ENCODE measurements at regions not wholly inside any gene's neighbourhood (a gene's known extent, or its start where the extent isn't known, plus 50 kb on each side); places are given as distances from the start of the nearest gene placed in this dataset.

DNA sequence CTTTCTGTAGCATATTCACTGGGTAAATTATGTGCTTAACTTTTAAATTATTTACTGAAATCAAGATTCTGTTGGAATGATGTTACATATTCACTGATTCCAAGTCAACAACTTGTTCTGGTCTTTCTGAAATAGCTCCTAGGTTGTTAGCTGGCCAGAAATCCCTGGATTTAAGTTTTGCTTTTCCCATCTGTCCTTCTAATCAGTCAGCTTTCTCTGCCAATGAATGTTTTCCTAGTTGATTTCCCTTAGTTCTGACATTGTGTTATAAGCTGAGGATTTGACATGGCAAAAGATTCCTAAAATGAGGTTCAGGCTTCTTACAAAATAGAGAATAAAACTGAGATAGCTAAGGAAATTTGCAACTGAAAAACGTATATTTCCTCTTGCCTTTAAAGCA, 1479.6 kb downstream of the MRPL39 start:
- Histone ChIP-seq H3K27ac (no peak overlapping the region), H3K27me3 (no peaks in the 10 kb centered on the region), H3K4me3 (no peak overlapping the region), H3K9me3 (no peaks in the 10 kb centered on the region), H3K4me1 (no peaks in the 10 kb centered on the region), H3K36me3 (replicated peaks in 1 of 2; ENCODE audit: insufficient read depth in 1 of 2, low read depth in 2 of 2) (no peaks in the 10 kb centered on the region)
- TF ChIP-seq POLR2A (IDR thresholded peaks at IDR 0.05) = no peak
- no peak for ATAC-seq
- DNase-seq = no peak
- 26 to 35% methylated on average over 1 of the region's 1 CpG for WGBS, 2 donors
- intact Hi-C loops (cut with DNase I) = no loop called here

DNA sequence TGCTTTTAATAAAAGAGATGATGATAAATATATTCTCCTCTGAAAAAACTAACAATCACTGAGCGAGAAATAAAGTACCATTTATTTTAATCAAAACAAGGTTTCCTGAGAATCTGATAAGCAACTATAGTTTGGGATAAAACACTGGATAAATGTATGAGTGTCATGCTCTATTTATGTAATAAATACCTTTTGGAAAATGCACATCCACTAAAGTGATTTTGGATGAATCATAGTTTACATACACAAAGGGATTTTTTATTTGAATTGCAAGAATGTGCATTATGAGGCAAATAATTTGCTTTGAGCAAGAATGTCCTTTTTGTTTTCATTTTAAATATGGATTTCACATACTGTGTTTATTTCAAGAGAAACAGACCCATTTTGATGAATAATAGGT, 1483.5 kb downstream of the MRPL39 start:
- no peak for ATAC-seq

DNA sequence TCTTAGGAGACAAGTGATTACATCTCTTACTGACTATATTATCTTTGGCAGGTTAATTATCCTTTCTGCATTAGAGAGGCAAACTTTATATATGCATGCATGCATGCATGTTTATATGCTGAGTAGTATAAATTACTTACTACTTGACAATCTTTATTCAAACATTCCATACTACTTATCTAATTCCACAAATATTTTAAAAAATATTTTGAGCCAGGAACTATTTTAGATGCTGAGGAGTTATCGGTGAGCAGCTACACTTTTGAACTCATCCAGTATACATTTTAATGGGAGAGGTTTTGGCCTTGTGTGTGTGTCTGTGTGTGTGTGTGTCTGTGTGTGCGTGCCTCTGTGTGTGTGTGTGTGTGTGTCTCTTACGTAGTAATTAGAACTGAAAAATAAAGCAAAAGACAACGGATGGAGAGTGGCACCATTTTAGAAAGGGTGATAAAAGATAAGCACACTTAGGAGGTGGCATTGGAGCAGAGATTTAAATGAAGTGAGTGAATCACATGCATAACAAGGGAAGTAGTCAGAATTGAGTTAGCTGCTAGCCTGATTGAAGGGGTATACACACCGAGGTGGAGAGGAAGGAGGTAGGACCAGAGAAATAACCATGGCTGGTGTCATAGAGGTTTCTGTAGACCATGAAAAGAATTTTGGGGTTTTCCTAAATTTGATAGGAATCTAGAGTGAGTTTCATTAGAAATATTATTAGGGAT, 1488.4 kb downstream of the MRPL39 start:
- Histone ChIP-seq H3K4me1 (no peaks in the 10 kb centered on the region), H3K27ac (no peak overlapping the region), H3K4me3 (no peak overlapping the region), H3K36me3 (replicated peaks in 1 of 2; ENCODE audit: insufficient read depth in 1 of 2, low read depth in 2 of 2) (no peaks in the 10 kb centered on the region), H3K27me3 (no peaks in the 10 kb centered on the region), H3K9me3 (no peaks in the 10 kb centered on the region)
- 49 to 53% methylated on average over 5 of the region's 5 CpGs for WGBS, 2 donors
- no peak for ATAC-seq
- no peak for TF ChIP-seq POLR2A (IDR thresholded peaks at IDR 0.05)
- TF ChIP-seq, protein P1, sequence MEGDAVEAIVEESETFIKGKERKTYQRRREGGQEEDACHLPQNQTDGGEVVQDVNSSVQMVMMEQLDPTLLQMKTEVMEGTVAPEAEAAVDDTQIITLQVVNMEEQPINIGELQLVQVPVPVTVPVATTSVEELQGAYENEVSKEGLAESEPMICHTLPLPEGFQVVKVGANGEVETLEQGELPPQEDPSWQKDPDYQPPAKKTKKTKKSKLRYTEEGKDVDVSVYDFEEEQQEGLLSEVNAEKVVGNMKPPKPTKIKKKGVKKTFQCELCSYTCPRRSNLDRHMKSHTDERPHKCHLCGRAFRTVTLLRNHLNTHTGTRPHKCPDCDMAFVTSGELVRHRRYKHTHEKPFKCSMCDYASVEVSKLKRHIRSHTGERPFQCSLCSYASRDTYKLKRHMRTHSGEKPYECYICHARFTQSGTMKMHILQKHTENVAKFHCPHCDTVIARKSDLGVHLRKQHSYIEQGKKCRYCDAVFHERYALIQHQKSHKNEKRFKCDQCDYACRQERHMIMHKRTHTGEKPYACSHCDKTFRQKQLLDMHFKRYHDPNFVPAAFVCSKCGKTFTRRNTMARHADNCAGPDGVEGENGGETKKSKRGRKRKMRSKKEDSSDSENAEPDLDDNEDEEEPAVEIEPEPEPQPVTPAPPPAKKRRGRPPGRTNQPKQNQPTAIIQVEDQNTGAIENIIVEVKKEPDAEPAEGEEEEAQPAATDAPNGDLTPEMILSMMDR (IDR thresholded peaks at IDR 0.05) = no peak
- no peak for DNase-seq
- intact Hi-C loops (cut with DNase I) = no loop called here

More for the DNA sequence above, 1483.5 kb downstream of the MRPL39 start:
- Histone ChIP-seq H3K27me3 (no peaks in the 10 kb centered on the region), H3K4me1 (no peaks in the 10 kb centered on the region), H3K27ac (no peak overlapping the region), H3K36me3 (replicated peaks in 1 of 2; ENCODE audit: insufficient read depth in 1 of 2, low read depth in 2 of 2) (no peaks in the 10 kb centered on the region), H3K4me3 (no peak overlapping the region), H3K9me3 (no peaks in the 10 kb centered on the region)
- no peak for DNase-seq
- intact Hi-C loops (cut with DNase I) = no loop called here
- no peak for TF ChIP-seq POLR2A (IDR thresholded peaks at IDR 0.05)
- WGBS, 2 donors = 47 to 50% methylated on average over 1 of the region's 1 CpG

DNA sequence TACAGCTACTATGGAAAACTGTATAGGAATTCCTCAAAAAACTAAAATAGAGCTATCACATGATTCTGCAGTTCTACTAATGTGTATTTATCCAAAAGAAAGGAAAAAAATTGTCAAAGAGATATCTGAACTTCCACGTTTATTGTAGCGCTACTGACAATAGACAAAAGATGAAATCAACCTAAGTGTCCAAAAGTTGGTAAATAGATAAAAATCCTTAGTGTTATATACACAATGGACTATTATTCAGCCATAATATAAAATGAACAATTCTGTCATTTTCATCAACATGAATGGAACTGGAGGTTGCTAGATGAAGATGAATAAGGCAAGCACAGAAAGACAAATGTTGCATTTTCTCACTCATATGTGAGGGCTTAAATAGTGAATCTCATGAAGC, 1492.1 kb downstream of the MRPL39 start:
- no peaks in the 10 kb centered on the region for H3K36me3 ChIP-seq (replicated peaks in 1 of 2; ENCODE audit: insufficient read depth in 1 of 2, low read depth in 2 of 2)
- no peak for TF ChIP-seq POLR2A (IDR thresholded peaks at IDR 0.05)
- TF ChIP-seq, protein P1 (IDR thresholded peaks at IDR 0.05) = no peak
- H3K27me3 ChIP-seq = no peaks in the 10 kb centered on the region
- no peak for DNase-seq
- H3K4me3 ChIP-seq = no peak overlapping the region
- WGBS, 2 donors = 61 to 70% methylated on average over 2 of the region's 2 CpGs
- ATAC-seq = no peak
- no peaks in the 10 kb centered on the region for H3K9me3 ChIP-seq
- H3K27ac ChIP-seq = no peak overlapping the region
- H3K4me1 ChIP-seq = no peaks in the 10 kb centered on the region
- intact Hi-C loops (cut with DNase I) = no loop called here

DNA sequence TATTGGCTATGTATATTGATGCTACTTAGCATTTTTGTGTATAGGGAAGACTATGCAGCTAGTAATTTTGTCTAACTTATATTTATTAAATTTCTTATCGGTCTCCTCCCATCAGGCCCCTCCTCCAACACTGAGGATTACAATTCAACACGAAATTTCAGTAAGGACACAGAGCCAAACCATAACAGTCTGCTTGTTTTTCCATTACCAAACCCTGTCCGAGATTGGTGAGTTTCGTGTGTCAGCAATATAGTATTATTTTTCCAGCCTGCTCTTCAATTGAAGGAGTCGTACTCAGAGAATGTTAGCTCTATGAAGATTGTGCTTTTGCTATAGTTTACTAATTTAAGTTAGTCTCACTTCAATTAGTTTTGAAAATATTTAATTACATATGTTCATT, 1495.3 kb downstream of the MRPL39 start:
- H3K27ac ChIP-seq = no peak overlapping the region
- H3K4me3 ChIP-seq = no peak overlapping the region
- 36 to 45% methylated on average over 5 of the region's 5 CpGs for WGBS, 2 donors

More for the DNA sequence above, 1495.3 kb downstream of the MRPL39 start:
- H3K36me3 ChIP-seq (replicated peaks in 1 of 2; ENCODE audit: insufficient read depth in 1 of 2, low read depth in 2 of 2) = no peaks in the 10 kb centered on the region
- no peaks in the 10 kb centered on the region for H3K9me3 ChIP-seq
- ATAC-seq (no peak), DNase-seq (no peak)
- H3K27me3 ChIP-seq = no peaks in the 10 kb centered on the region
- no peaks in the 10 kb centered on the region for H3K4me1 ChIP-seq
- intact Hi-C loops (cut with DNase I) = no loop called here
- TF ChIP-seq, protein P1 (IDR thresholded peaks at IDR 0.05) = no peak
- TF ChIP-seq POLR2A (IDR thresholded peaks at IDR 0.05) = no peak

Data from body of pancreas (tissue), 4 donors.